ENCODE measurements at regions not wholly inside any gene's neighbourhood (a gene's known extent, or its start where the extent isn't known, plus 50 kb on each side); places are given as distances from the start of the nearest gene placed in this dataset.

GRCh38 chr6:109237077-109237985 is 142.0 kb downstream of the CEP57L1 start (continued):
- no peak for TF ChIP-seq ZNF407 (IDR thresholded peaks at IDR 0.05; ENCODE audit: low read depth)
- no peak for TF ChIP-seq ZFP91 (CRISPR knock-in tag; IDR thresholded peaks at IDR 0.05)
- no peak for TF ChIP-seq HEY1 (CRISPR knock-in tag; IDR thresholded peaks at IDR 0.05; ENCODE audit: borderline replicate concordance)
- no peak for TF ChIP-seq PHF8 (IDR thresholded peaks at IDR 0.05; ENCODE audit: borderline replicate concordance, low read length)
- no peak for TF ChIP-seq HNRNPH1 (optimal IDR thresholded peaks at IDR 0.05; ENCODE audit: low read depth, low read length)
- TF ChIP-seq NRF1 (conservative IDR thresholded peaks at IDR 0.05 in 1 of 2, IDR thresholded peaks at IDR 0.05 in 1 of 2): no peak
- no peak for TF ChIP-seq CREB5 (CRISPR knock-in tag; IDR thresholded peaks at IDR 0.05)
- no peak for TF ChIP-seq E2F3 (CRISPR knock-in tag; IDR thresholded peaks at IDR 0.05)
- TF ChIP-seq XRCC3 (IDR thresholded peaks at IDR 0.05): no peak
- TF ChIP-seq ZNF780A (CRISPR knock-in tag; IDR thresholded peaks at IDR 0.05): no peak
- TF ChIP-seq, protein P1, sequence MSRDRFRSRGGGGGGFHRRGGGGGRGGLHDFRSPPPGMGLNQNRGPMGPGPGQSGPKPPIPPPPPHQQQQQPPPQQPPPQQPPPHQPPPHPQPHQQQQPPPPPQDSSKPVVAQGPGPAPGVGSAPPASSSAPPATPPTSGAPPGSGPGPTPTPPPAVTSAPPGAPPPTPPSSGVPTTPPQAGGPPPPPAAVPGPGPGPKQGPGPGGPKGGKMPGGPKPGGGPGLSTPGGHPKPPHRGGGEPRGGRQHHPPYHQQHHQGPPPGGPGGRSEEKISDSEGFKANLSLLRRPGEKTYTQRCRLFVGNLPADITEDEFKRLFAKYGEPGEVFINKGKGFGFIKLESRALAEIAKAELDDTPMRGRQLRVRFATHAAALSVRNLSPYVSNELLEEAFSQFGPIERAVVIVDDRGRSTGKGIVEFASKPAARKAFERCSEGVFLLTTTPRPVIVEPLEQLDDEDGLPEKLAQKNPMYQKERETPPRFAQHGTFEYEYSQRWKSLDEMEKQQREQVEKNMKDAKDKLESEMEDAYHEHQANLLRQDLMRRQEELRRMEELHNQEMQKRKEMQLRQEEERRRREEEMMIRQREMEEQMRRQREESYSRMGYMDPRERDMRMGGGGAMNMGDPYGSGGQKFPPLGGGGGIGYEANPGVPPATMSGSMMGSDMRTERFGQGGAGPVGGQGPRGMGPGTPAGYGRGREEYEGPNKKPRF (IDR thresholded peaks at IDR 0.05; ENCODE audit: low read depth, low read length): no peak
- TF ChIP-seq PHF21A (IDR thresholded peaks at IDR 0.05; ENCODE audit: borderline replicate concordance, low read depth): no peak
- TF ChIP-seq CHD2 (IDR thresholded peaks at IDR 0.05; ENCODE audit: low read depth, low read length): no peak
- TF ChIP-seq PPARD (CRISPR knock-in tag; IDR thresholded peaks at IDR 0.05): no peak

Measured in K562 (cell line).